ENCODE measurements at regions not wholly inside any gene's neighbourhood (a gene's known extent, or its start where the extent isn't known, plus 50 kb on each side); places are given as distances from the start of the nearest gene placed in this dataset.
"Not testable (repeated sequence)": the region's sequence is repeated elsewhere in the genome, so short reads cannot be mapped to it uniquely, and the experiment has no call there.

- not testable (repeated sequence) for TF ChIP-seq CTCF (conservative IDR thresholded peaks at IDR 0.05); EZH2 (IDR thresholded peaks at IDR 0.05; ENCODE audit: low read depth)
Observed at GRCh38 chr4:131925662-131926061, 1223.4 kb upstream of the PCDH10 start.

Measured in PC-9 (cell line).